ENCODE measurements at regions not wholly inside any gene's neighbourhood (a gene's known extent, or its start where the extent isn't known, plus 50 kb on each side); places are given as distances from the start of the nearest gene placed in this dataset.

- no peak for DNase-seq
- H3K4me1 ChIP-seq = no peaks in the 10 kb centered on the region
- no peak for TF ChIP-seq CTCF (IDR thresholded peaks at IDR 0.05)
- H3K9me3 ChIP-seq = no peaks in the 10 kb centered on the region
- H3K36me3 ChIP-seq (ENCODE audit: insufficient read depth in 1 of 2, low read depth in 1 of 2) = no peaks in the 10 kb centered on the region
- no peak overlapping the region for H3K27ac ChIP-seq
- no peak for ATAC-seq
- H3K4me3 ChIP-seq = no peak overlapping the region
- intact Hi-C loops (cut with DNase I) = no loop called here
- no peaks in the 10 kb centered on the region for H3K27me3 ChIP-seq (ENCODE audit: insufficient read depth in 3 of 3, low read length in 2 of 3)
- WGBS, 3 donors = 80 to 85% (median 80%) methylated on average over 10 of the region's 10 CpGs
Measured at GRCh38 chr12:118520214-118521035, 144.1 kb downstream of the SUDS3 start.

- no peak for TF ChIP-seq CTCF (IDR thresholded peaks at IDR 0.05)
- H3K27me3 ChIP-seq (ENCODE audit: insufficient read depth in 3 of 3, low read length in 2 of 3) = no peaks in the 10 kb centered on the region
- no peaks in the 10 kb centered on the region for H3K4me1 ChIP-seq
- WGBS, 3 donors = 62 to 77% (median 64%) methylated on average over 2 of the region's 2 CpGs
- H3K4me3 ChIP-seq = no peak overlapping the region
- DNase-seq (no peak), ATAC-seq (no peak)
- H3K27ac ChIP-seq = no peak overlapping the region
- H3K36me3 ChIP-seq (ENCODE audit: insufficient read depth in 1 of 2, low read depth in 1 of 2) = no peaks in the 10 kb centered on the region
- intact Hi-C loops (cut with DNase I) = no loop called here
- H3K9me3 ChIP-seq = no peaks in the 10 kb centered on the region
Measured at GRCh38 chr12:118521036-118521370, 144.6 kb downstream of the SUDS3 start.

GRCh38 chr12:118524446-118524845, 148.1 kb downstream of the SUDS3 start:
- TF ChIP-seq CTCF (IDR thresholded peaks at IDR 0.05) = no peak
- Histone ChIP-seq H3K27ac (no peak overlapping the region), H3K27me3 (ENCODE audit: insufficient read depth in 3 of 3, low read length in 2 of 3) (no peaks in the 10 kb centered on the region), H3K9me3 (no peaks in the 10 kb centered on the region), H3K4me1 (peaks cover 10% of the 10 kb centered on the region), H3K36me3 (ENCODE audit: insufficient read depth in 1 of 2, low read depth in 1 of 2) (no peaks in the 10 kb centered on the region), H3K4me3 (no peak overlapping the region)
- DNase-seq (no peak), ATAC-seq (no peak)
- 92 to 93% (median 92%) methylated on average over 4 of the region's 4 CpGs for WGBS, 3 donors
- intact Hi-C loops (cut with DNase I) = no loop called here

- Histone ChIP-seq H3K4me1 (peaks cover 10% of the 10 kb centered on the region), H3K4me3 (no peak overlapping the region), H3K27me3 (ENCODE audit: insufficient read depth in 3 of 3, low read length in 2 of 3) (no peaks in the 10 kb centered on the region), H3K27ac (no peak overlapping the region), H3K36me3 (ENCODE audit: insufficient read depth in 1 of 2, low read depth in 1 of 2) (no peaks in the 10 kb centered on the region), H3K9me3 (no peaks in the 10 kb centered on the region)
- no peak for DNase-seq
- WGBS, 3 donors = 55 to 80% (median 67%) methylated on average over 2 of the region's 2 CpGs
- ATAC-seq = no peak
- no peak for TF ChIP-seq CTCF (IDR thresholded peaks at IDR 0.05)
- intact Hi-C loops (cut with DNase I) = no loop called here
Measured at GRCh38 chr12:118525216-118525615, 148.9 kb downstream of the SUDS3 start.

All from psoas muscle (tissue), 7 donors.